ACHN (cell line): ENCODE measurements at regions not wholly inside any gene's neighbourhood (a gene's known extent, or its start where the extent isn't known, plus 50 kb on each side); places are given as distances from the start of the nearest gene placed in this dataset.
"Not testable (repeated sequence)": the region's sequence is repeated elsewhere in the genome, so short reads cannot be mapped to it uniquely, and the experiment has no call there.

Source experiments
- DNase-seq: peaks from one replicate; pipeline ENCODE4 v3.0.0-alpha.2; 2015
- in situ Hi-C: cut with HindIII; loops from 2 replicates; pipeline ENCODE4 v1.10.0; 2017; ENCODE audit warnings: low sequenced_read_pairs, low pct_ligation_motif_present, low pct_unique_long_range_greater_than_20kb

GRCh38 chr4:118410138-118410537 lies 57.3 kb upstream of the PRSS12 start:
- in situ Hi-C loops: no loop called here
- DNase-seq: no peak

GRCh38 chr4:118417325-118417724 lies 64.5 kb upstream of the PRSS12 start:
- in situ Hi-C loops: no loop called here
- no peak for DNase-seq

- DNase-seq, in situ Hi-C loops: not testable (repeated sequence)
These were observed 65.0 kb upstream of the PRSS12 start for GRCh38 chr4:118417800-118418199.

GRCh38 chr4:118418396-118418795 lies 65.6 kb upstream of the PRSS12 start:
- in situ Hi-C loops, DNase-seq: not testable (repeated sequence)

GRCh38 chr4:118419626-118420025 lies 66.8 kb upstream of the PRSS12 start:
- in situ Hi-C loops, DNase-seq: not testable (repeated sequence)

- DNase-seq: peak; percentile 38
- in situ Hi-C loops: not testable (repeated sequence)
These were observed 71.3 kb upstream of the PRSS12 start for GRCh38 chr4:118424062-118424461.

- DNase-seq, in situ Hi-C loops: not testable (repeated sequence)
These were observed 76.1 kb upstream of the PRSS12 start for GRCh38 chr4:118428881-118429280.

- DNase-seq, in situ Hi-C loops: not testable (repeated sequence)
These were observed 79.6 kb upstream of the PRSS12 start for GRCh38 chr4:118432359-118432758.

GRCh38 chr4:118433612-118434375 lies 81.0 kb upstream of the PRSS12 start:
- DNase-seq, in situ Hi-C loops: not testable (repeated sequence)

- DNase-seq, in situ Hi-C loops: not testable (repeated sequence)
These were observed 82.6 kb upstream of the PRSS12 start for GRCh38 chr4:118435415-118435814.

GRCh38 chr4:118442115-118442837 lies 89.5 kb upstream of the PRSS12 start:
- in situ Hi-C loops, DNase-seq: not testable (repeated sequence)

- in situ Hi-C loops, DNase-seq: not testable (repeated sequence)
These were observed 94.6 kb upstream of the PRSS12 start for GRCh38 chr4:118447397-118447796.

- in situ Hi-C loops: not testable (repeated sequence)
These were observed 102.1 kb upstream of the PRSS12 start for GRCh38 chr4:118454857-118455256.

GRCh38 chr4:118461435-118461834 lies 108.6 kb upstream of the PRSS12 start:
- in situ Hi-C loops, DNase-seq: not testable (repeated sequence)

More at GRCh38 chr4:118454857-118455256, 102.1 kb upstream of the PRSS12 start:
- DNase-seq: not testable (repeated sequence)

GRCh38 chr4:118465831-118466230 lies 113.0 kb upstream of the PRSS12 start:
- in situ Hi-C loops: not testable (repeated sequence)

GRCh38 chr4:118474001-118474626 lies 121.3 kb upstream of the PRSS12 start:
- in situ Hi-C loops: not testable (repeated sequence)

More at GRCh38 chr4:118465831-118466230, 113.0 kb upstream of the PRSS12 start:
- not testable (repeated sequence) for DNase-seq

GRCh38 chr4:118474771-118475170 lies 122.0 kb upstream of the PRSS12 start:
- DNase-seq, in situ Hi-C loops: not testable (repeated sequence)

More at GRCh38 chr4:118474001-118474626, 121.3 kb upstream of the PRSS12 start:
- DNase-seq: not testable (repeated sequence)

GRCh38 chr4:118475901-118476300 lies 123.1 kb upstream of the PRSS12 start:
- DNase-seq, in situ Hi-C loops: not testable (repeated sequence)

- DNase-seq, in situ Hi-C loops: not testable (repeated sequence)
These were observed 125.0 kb upstream of the PRSS12 start for GRCh38 chr4:118477826-118478225.
